GM18909 (cell line): ENCODE measurements at regions not wholly inside any gene's neighbourhood (a gene's known extent, or its start where the extent isn't known, plus 50 kb on each side); places are given as distances from the start of the nearest gene placed in this dataset.
A peak's percentile ranks its signal among the peaks of the same experiment; 100 is the strongest.
"Not testable (repeated sequence)": the region's sequence is repeated elsewhere in the genome, so short reads cannot be mapped to it uniquely, and the experiment has no call there.

Source experiments
- ATAC-seq: cut with Tn5 transposase; IDR thresholded peaks from one replicate; pipeline ENCODE4 v1.9.1; 2021; ENCODE audit warnings: mild to moderate bottlenecking; ENCODE audit not compliant: unreplicated experiment, poor library complexity

GRCh38 chr6:137313928-137314855, 95.0 kb upstream of the IFNGR1 start:
- peak; percentile 52 for ATAC-seq

- ATAC-seq, result no peak
Measured at GRCh38 chr6:137313211-137313610, 94.0 kb upstream of the IFNGR1 start.

- no peak for ATAC-seq
Measured at GRCh38 chr6:137311940-137312339, 92.8 kb upstream of the IFNGR1 start.

- ATAC-seq, result no peak
Measured at GRCh38 chr6:137309078-137309762, 90.0 kb upstream of the IFNGR1 start.

GRCh38 chr6:137307163-137307854, 88.1 kb upstream of the IFNGR1 start:
- no peak for ATAC-seq

- ATAC-seq, result no peak
Measured at GRCh38 chr6:137305691-137306090, 86.5 kb upstream of the IFNGR1 start.

GRCh38 chr6:137304020-137304780, 85.0 kb upstream of the IFNGR1 start:
- no peak for ATAC-seq

GRCh38 chr6:137303441-137303840, 84.3 kb upstream of the IFNGR1 start:
- ATAC-seq, result no peak

- no peak for ATAC-seq
Measured at GRCh38 chr6:137299681-137300080, 80.5 kb upstream of the IFNGR1 start.

GRCh38 chr6:137297887-137298286, 78.7 kb upstream of the IFNGR1 start:
- ATAC-seq, result no peak

- ATAC-seq, result not testable (repeated sequence)
Measured at GRCh38 chr6:137292326-137292725, 73.1 kb upstream of the IFNGR1 start.

GRCh38 chr6:137291441-137291840, 72.3 kb upstream of the IFNGR1 start:
- no peak for ATAC-seq

GRCh38 chr6:137290601-137291261, 71.5 kb upstream of the IFNGR1 start:
- no peak for ATAC-seq

GRCh38 chr6:137286916-137287315, 67.7 kb upstream of the IFNGR1 start:
- ATAC-seq, result no peak

GRCh38 chr6:137286368-137286767, 67.2 kb upstream of the IFNGR1 start:
- no peak for ATAC-seq

GRCh38 chr6:137284811-137285110, 65.6 kb upstream of the IFNGR1 start:
- no peak for ATAC-seq

- ATAC-seq, result no peak
Measured at GRCh38 chr6:137283940-137284810, 65.0 kb upstream of the IFNGR1 start.

GRCh38 chr6:137283080-137283479, 63.9 kb upstream of the IFNGR1 start:
- no peak for ATAC-seq

- no peak for ATAC-seq
Measured at GRCh38 chr6:137282254-137282653, 63.1 kb upstream of the IFNGR1 start.
